Kidney epithelial cell (primary cell): ENCODE measurements at regions not wholly inside any gene's neighbourhood (a gene's known extent, or its start where the extent isn't known, plus 50 kb on each side); places are given as distances from the start of the nearest gene placed in this dataset.

Experiments
- DNase-seq: peaks from one replicate; pipeline ENCODE4 v3.0.0-alpha.2; 2010; ENCODE audit warnings: low read depth
- H3K27me3 ChIP-seq: 2 replicates; pipeline ENCODE4 v1.6.0; 2011; ENCODE audit warnings: low read length; ENCODE audit not compliant: control insufficient read depth, insufficient read depth
- H3K36me3 ChIP-seq: 2 replicates; pipeline ENCODE4 v1.5.1; 2011; ENCODE audit warnings: low read length; ENCODE audit not compliant: control insufficient read depth, insufficient read depth
- H3K4me3 ChIP-seq: 2 replicates; pipeline ENCODE4 v1.5.1; 2011; ENCODE audit warnings: low read depth, mild to moderate bottlenecking, control low read depth, low read length
- CTCF ChIP-seq: IDR thresholded peaks from 2 replicates; pipeline ENCODE4 v1.5.1; 2011; ENCODE audit warnings: mild to moderate bottlenecking, moderate library complexity, low read length, control low read depth, inconsistent platforms; ENCODE audit not compliant: insufficient read depth, poor library complexity, severe bottlenecking

GRCh38 chr7:47085491-47086275 lies 496.2 kb downstream of the TNS3 start:
- no peak overlapping the region for H3K4me3 ChIP-seq
- H3K27me3 ChIP-seq = no peaks in the 10 kb centered on the region
- DNase-seq = no peak
- H3K36me3 ChIP-seq = no peaks in the 10 kb centered on the region
- no peak for TF ChIP-seq CTCF

GRCh38 chr7:47083476-47084250 lies 498.2 kb downstream of the TNS3 start:
- no peaks in the 10 kb centered on the region for H3K36me3 ChIP-seq
- no peak overlapping the region for H3K4me3 ChIP-seq
- TF ChIP-seq CTCF = no peak
- DNase-seq = no peak
- H3K27me3 ChIP-seq = no peaks in the 10 kb centered on the region

GRCh38 chr7:47080816-47081215 lies 501.1 kb downstream of the TNS3 start:
- Histone ChIP-seq H3K27me3 (no peaks in the 10 kb centered on the region), H3K36me3 (no peaks in the 10 kb centered on the region), H3K4me3 (no peak overlapping the region)
- DNase-seq = no peak
- TF ChIP-seq CTCF = no peak

- Histone ChIP-seq H3K36me3 (no peaks in the 10 kb centered on the region), H3K4me3 (no peak overlapping the region), H3K27me3 (no peaks in the 10 kb centered on the region)
- DNase-seq = no peak
- TF ChIP-seq CTCF = no peak
Observed at GRCh38 chr7:47078241-47078640, 503.7 kb downstream of the TNS3 start.

GRCh38 chr7:47074702-47075153 lies 507.2 kb downstream of the TNS3 start:
- Histone ChIP-seq H3K27me3 (no peaks in the 10 kb centered on the region), H3K4me3 (no peak overlapping the region), H3K36me3 (no peaks in the 10 kb centered on the region)
- no peak for TF ChIP-seq CTCF
- DNase-seq = no peak
